ENCODE measurements at regions not wholly inside any gene's neighbourhood (a gene's known extent, or its start where the extent isn't known, plus 50 kb on each side); places are given as distances from the start of the nearest gene placed in this dataset.

DNA sequence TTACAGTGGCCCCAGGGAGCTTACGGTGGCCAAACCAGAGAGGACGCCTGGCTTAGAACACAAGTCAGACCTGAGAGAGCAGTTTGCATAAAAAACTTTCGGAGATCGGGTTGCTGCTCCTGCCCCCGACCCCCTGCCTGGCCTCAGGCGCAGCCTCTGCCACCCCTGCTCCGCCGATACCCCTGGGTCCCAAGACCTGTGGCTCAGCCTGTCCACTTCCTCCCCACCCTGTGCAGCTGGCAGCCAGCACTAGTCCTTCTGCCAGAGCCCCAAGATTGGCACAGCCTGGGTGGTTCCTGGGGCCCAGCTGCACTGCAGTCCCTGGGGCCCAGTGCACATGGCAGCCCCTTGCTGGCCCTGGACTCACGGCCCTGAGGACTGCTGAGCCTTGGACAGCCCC is 56.2 kb upstream of the SOX1 start:
- TF ChIP-seq CTCF (IDR thresholded peaks at IDR 0.05) (no peak), RCOR1 (IDR thresholded peaks at IDR 0.05; ENCODE audit: low read length) (no peak)
- TF ChIP-seq, protein P1, sequence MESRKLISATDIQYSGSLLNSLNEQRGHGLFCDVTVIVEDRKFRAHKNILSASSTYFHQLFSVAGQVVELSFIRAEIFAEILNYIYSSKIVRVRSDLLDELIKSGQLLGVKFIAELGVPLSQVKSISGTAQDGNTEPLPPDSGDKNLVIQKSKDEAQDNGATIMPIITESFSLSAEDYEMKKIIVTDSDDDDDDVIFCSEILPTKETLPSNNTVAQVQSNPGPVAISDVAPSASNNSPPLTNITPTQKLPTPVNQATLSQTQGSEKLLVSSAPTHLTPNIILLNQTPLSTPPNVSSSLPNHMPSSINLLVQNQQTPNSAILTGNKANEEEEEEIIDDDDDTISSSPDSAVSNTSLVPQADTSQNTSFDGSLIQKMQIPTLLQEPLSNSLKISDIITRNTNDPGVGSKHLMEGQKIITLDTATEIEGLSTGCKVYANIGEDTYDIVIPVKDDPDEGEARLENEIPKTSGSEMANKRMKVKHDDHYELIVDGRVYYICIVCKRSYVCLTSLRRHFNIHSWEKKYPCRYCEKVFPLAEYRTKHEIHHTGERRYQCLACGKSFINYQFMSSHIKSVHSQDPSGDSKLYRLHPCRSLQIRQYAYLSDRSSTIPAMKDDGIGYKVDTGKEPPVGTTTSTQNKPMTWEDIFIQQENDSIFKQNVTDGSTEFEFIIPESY (IDR thresholded peaks at IDR 0.05; ENCODE audit: borderline replicate concordance, low read depth): no peak

All from SK-N-SH (cell line).